ENCODE measurements at regions not wholly inside any gene's neighbourhood (a gene's known extent, or its start where the extent isn't known, plus 50 kb on each side); places are given as distances from the start of the nearest gene placed in this dataset.

- WGBS = 85% methylated on average over 4 of the region's 4 CpGs
- H3K36me3 ChIP-seq (ENCODE audit: control insufficient read depth in 4 of 4, insufficient read depth in 3 of 4, low read depth in 1 of 4, low read length in 3 of 4) = no peaks in the 10 kb centered on the region
- no peaks in the 10 kb centered on the region for H3K27me3 ChIP-seq (ENCODE audit: control insufficient read depth in 4 of 4, insufficient read depth in 4 of 4, low read length in 3 of 4)
- TF ChIP-seq, protein P1, sequence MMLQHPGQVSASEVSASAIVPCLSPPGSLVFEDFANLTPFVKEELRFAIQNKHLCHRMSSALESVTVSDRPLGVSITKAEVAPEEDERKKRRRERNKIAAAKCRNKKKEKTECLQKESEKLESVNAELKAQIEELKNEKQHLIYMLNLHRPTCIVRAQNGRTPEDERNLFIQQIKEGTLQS (IDR thresholded peaks at IDR 0.05) = no peak
- TF ChIP-seq HNF4A (conservative IDR thresholded peaks at IDR 0.05) (no peak), HNF4G (IDR thresholded peaks at IDR 0.05) (no peak), YY1 (IDR thresholded peaks at IDR 0.05) (no peak), RAD21 (IDR thresholded peaks at IDR 0.05) (no peak), FOXA1 (IDR thresholded peaks at IDR 0.05) (no peak), ZBTB33 (IDR thresholded peaks at IDR 0.05) (no peak), FOXA2 (IDR thresholded peaks at IDR 0.05) (no peak), NR2F2 (IDR thresholded peaks at IDR 0.05) (no peak), EGR1 (IDR thresholded peaks at IDR 0.05; ENCODE audit: low read depth in 2 of 2) (no peak), SP1 (IDR thresholded peaks at IDR 0.05) (no peak), GABPA (IDR thresholded peaks at IDR 0.05 in 1 of 2, conservative IDR thresholded peaks at IDR 0.05 in 1 of 2) (no peak), MAX (IDR thresholded peaks at IDR 0.05) (no peak), RXRA (IDR thresholded peaks at IDR 0.05) (no peak)
- TF ChIP-seq, protein P2, sequence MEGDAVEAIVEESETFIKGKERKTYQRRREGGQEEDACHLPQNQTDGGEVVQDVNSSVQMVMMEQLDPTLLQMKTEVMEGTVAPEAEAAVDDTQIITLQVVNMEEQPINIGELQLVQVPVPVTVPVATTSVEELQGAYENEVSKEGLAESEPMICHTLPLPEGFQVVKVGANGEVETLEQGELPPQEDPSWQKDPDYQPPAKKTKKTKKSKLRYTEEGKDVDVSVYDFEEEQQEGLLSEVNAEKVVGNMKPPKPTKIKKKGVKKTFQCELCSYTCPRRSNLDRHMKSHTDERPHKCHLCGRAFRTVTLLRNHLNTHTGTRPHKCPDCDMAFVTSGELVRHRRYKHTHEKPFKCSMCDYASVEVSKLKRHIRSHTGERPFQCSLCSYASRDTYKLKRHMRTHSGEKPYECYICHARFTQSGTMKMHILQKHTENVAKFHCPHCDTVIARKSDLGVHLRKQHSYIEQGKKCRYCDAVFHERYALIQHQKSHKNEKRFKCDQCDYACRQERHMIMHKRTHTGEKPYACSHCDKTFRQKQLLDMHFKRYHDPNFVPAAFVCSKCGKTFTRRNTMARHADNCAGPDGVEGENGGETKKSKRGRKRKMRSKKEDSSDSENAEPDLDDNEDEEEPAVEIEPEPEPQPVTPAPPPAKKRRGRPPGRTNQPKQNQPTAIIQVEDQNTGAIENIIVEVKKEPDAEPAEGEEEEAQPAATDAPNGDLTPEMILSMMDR (IDR thresholded peaks at IDR 0.05; ENCODE audit: low read depth, low read length, missing input control) = no peak
- DNase-seq (ENCODE audit: low spot score) = no peak
- H3K9ac ChIP-seq (ENCODE audit: low read depth in 1 of 2, low read length in 2 of 2) = no peak overlapping the region
- no peak overlapping the region for H3K27ac ChIP-seq (ENCODE audit: low read depth in 1 of 2, low read length in 2 of 2)
- H3K4me1 ChIP-seq (ENCODE audit: control insufficient read depth in 4 of 4, insufficient read depth in 4 of 4, low read length in 3 of 4) = no peaks in the 10 kb centered on the region
- no peaks in the 10 kb centered on the region for H3K9me3 ChIP-seq (ENCODE audit: control insufficient read depth in 4 of 4, low read length in 3 of 4)
- H3K4me3 ChIP-seq (ENCODE audit: low read depth in 1 of 3, low read length in 3 of 3) = no peak overlapping the region
Measured at GRCh38 chr12:30219047-30219446, 435.3 kb upstream of the TMTC1 start.

DNA sequence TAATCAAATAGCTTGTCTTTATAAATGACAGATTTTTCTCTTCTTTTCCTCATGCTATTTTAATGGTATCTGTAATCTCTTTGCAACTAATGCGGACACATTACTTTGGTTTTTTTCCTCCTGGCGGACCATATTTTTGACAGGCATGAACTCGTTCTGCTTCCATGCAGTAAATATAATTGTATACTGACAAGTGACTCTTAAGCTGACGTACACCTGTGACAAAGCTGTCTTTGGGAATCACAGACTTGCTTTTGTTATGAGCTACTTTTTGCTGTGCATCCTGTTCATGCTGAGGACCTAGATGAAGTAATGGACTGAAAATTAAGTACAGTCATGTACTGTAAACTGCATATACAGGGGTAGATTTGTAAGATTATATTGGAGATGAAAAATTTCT lies 434.3 kb upstream of the TMTC1 start:
- H3K4me1 ChIP-seq (ENCODE audit: control insufficient read depth in 4 of 4, insufficient read depth in 4 of 4, low read length in 3 of 4) = no peaks in the 10 kb centered on the region
- no peaks in the 10 kb centered on the region for H3K27me3 ChIP-seq (ENCODE audit: control insufficient read depth in 4 of 4, insufficient read depth in 4 of 4, low read length in 3 of 4)
- H3K9me3 ChIP-seq (ENCODE audit: control insufficient read depth in 4 of 4, low read length in 3 of 4) = no peaks in the 10 kb centered on the region
- 90% methylated on average over 4 of the region's 4 CpGs for WGBS
- H3K36me3 ChIP-seq (ENCODE audit: control insufficient read depth in 4 of 4, insufficient read depth in 3 of 4, low read depth in 1 of 4, low read length in 3 of 4) = no peaks in the 10 kb centered on the region
- H3K27ac ChIP-seq (ENCODE audit: low read depth in 1 of 2, low read length in 2 of 2) = no peak overlapping the region
- H3K4me3 ChIP-seq (ENCODE audit: low read depth in 1 of 3, low read length in 3 of 3) = no peak overlapping the region
- DNase-seq (ENCODE audit: low spot score) = no peak
- no peak for TF ChIP-seq NR2F2 (IDR thresholded peaks at IDR 0.05)
- TF ChIP-seq FOXA1 (IDR thresholded peaks at IDR 0.05) = no peak
- TF ChIP-seq RAD21 (IDR thresholded peaks at IDR 0.05) = no peak
- no peak for TF ChIP-seq EGR1 (IDR thresholded peaks at IDR 0.05; ENCODE audit: low read depth in 2 of 2)
- TF ChIP-seq ZBTB33 (IDR thresholded peaks at IDR 0.05) = no peak
- no peak for TF ChIP-seq TAF1 (conservative IDR thresholded peaks at IDR 0.05)
- TF ChIP-seq SP1 (IDR thresholded peaks at IDR 0.05) = no peak
- no peak for TF ChIP-seq GABPA (IDR thresholded peaks at IDR 0.05 in 1 of 2, conservative IDR thresholded peaks at IDR 0.05 in 1 of 2)
- TF ChIP-seq JUND (IDR thresholded peaks at IDR 0.05) = no peak
- no peak for TF ChIP-seq FOXA2 (IDR thresholded peaks at IDR 0.05)
- TF ChIP-seq REST (IDR thresholded peaks at IDR 0.05) = no peak
- TF ChIP-seq, protein P1 (IDR thresholded peaks at IDR 0.05) = no peak
- TF ChIP-seq MAX (IDR thresholded peaks at IDR 0.05) = no peak
- TF ChIP-seq RXRA (IDR thresholded peaks at IDR 0.05) = no peak
- no peak for TF ChIP-seq YY1 (IDR thresholded peaks at IDR 0.05)
- TF ChIP-seq HNF4G (IDR thresholded peaks at IDR 0.05) = no peak
- TF ChIP-seq, protein P2 (IDR thresholded peaks at IDR 0.05; ENCODE audit: low read depth, low read length, missing input control) = no peak
- no peak overlapping the region for H3K9ac ChIP-seq (ENCODE audit: low read depth in 1 of 2, low read length in 2 of 2)
